ENCODE measurements at regions not wholly inside any gene's neighbourhood (a gene's known extent, or its start where the extent isn't known, plus 50 kb on each side); places are given as distances from the start of the nearest gene placed in this dataset.
"Not testable (repeated sequence)": the region's sequence is repeated elsewhere in the genome, so short reads cannot be mapped to it uniquely, and the experiment has no call there.

DNA sequence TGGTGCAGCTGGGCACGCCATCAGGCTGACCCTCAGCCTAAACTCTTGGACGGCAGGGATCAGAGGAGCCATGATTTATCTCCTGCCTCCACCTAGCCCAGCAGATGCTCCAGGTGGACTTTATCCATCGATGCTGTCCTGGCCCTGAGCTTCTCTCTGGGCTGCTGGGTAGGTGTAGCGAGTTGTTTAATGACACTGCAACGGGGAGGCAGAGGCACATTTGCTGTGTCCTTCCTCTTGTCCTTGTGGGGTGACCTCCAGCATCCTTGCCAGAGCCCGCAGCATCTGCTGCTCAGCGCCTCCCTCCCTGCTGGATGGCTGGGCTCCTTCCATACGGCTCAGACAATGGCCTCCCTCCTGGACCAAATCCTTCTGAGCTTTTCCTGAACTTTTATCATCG, 103.1 kb upstream of the IRX4 start:
- in situ Hi-C loops (cut with MboI; ENCODE audit: low sequenced_read_pairs), result no loop called here

DNA sequence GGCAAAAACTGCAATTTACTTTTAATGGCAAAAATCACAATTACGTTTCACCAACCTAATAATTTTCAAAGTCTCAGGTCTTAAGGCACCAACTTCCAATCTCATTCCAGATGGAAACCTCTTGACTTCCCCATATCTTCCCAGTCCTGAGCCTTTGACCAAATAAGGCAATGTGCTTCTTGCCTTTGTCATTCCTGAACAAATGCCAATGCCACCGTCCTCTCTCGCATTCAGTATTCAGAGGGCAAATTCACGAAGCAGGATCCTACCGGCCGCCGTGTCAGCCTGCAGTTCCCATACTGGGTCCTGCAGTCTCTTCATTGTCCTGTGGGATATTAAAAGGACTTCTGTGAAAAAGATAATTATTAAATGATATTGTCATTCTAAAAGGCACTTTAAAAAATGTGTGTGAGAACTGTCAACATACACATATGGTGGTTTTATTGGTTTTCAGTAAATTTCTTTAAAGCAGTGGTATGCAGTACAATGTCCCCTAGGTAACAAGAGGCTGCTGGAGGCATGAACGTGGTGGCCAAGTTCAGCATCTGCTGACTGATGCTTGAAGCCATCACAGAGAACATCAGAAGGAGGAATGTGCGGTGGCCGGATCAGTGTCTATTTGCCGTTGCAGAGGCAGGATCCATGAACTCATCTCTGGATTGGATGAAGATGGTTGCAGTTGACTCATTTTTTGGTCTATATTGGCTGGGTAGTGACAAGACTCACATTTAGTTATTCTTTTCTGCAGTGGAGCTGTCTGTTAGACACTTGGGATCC, 101.4 kb upstream of the IRX4 start:
- in situ Hi-C loops (cut with MboI; ENCODE audit: low sequenced_read_pairs), result no loop called here

DNA sequence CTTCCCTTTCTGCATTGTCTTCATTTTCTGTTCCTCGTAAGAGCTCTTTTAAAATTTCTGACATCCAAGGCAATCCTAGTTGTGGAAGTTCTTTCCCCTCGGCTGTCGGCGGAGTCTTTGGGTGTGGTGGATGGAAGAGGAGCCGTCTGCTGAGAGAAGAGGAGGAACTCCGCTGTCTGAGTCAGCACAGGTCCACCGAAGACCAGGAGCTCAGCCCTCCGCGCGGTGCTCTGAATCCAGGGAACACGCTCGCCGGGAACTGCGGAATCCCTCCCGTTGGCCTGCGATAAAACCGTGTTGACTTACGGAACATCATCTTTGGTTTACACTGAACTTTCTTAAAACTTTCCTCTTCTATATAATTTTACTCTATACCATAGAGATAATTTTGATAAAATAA, 100.7 kb upstream of the IRX4 start:
- in situ Hi-C loops (cut with MboI; ENCODE audit: low sequenced_read_pairs), result no loop called here

DNA sequence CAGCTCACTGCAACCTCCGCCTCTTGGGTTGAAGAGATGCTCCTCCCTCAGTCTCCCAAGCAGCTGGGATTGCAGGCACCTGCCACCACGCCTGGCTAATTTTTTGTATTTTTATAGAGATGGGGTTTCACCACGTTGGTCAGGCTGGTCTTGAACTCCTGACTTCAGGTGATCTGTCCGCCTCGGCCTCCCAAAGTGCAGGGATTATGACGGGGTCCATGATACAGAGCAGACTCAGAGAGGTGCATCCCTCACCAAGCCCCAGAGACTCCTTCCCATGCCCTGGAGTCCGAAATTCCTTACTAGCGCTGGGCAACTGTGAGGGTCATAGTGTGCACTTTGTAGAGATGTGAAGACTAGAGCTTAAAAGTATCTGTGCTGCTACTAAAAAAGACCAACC, 99.8 kb upstream of the IRX4 start:
- in situ Hi-C loops (cut with MboI; ENCODE audit: low sequenced_read_pairs), result not testable (repeated sequence)

DNA sequence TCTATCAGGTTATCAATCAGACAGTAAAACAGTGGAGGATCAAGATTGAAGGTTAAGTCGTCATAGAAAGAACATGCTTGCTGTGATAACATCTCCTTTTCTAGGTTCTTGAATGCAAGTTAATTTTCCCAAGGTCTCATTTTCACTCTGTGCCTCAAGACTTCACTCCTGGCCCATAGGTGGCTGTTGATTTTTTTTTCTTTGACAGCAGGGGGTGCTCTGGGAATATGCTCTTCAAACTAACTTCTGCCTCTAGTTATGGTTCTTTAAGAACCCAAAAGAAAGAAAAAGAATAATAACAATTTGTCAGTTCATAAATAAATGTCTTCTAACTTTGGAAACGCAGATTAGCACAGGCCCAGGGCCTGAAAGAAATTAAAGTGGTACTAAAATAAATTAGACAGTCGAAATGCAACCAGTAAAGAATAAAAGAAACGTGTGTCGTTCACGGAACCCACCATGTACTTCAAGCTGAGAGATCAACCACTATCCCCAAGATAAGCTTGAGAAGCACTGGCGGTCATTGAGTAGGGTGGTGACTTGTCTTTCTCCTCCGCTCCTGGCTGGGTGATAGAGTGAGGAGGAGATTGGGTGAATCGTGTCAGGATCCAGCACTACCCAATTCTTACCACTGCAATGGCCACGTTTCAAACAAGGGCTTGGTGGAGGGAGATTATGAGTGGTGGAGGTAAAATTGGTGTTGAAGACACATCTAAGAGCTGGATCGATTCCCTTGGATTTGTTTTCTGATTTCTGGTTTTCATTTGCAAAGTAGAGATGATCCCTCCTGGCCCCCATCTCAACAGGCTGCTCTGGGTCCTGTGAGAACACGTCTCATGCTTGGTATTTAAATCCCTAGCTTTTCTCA, 93.4 kb upstream of the IRX4 start:
- in situ Hi-C loops (cut with MboI; ENCODE audit: low sequenced_read_pairs), result no loop called here

DNA sequence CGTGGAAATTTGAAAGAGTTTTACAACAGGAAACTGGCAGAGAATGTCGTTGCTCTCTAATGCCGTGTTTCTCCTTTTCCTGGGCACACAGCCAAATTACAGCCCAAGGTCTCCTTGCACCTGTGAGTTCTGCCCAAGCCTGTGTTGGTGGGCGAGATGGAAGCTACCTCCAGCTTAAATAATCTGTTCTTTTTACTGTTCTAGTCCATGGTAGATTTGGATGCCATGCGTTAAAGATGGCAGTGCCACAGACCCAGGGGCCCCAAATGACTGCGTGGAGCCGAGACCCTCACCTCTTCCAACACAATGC, 92.6 kb upstream of the IRX4 start:
- in situ Hi-C loops (cut with MboI; ENCODE audit: low sequenced_read_pairs), result no loop called here

DNA sequence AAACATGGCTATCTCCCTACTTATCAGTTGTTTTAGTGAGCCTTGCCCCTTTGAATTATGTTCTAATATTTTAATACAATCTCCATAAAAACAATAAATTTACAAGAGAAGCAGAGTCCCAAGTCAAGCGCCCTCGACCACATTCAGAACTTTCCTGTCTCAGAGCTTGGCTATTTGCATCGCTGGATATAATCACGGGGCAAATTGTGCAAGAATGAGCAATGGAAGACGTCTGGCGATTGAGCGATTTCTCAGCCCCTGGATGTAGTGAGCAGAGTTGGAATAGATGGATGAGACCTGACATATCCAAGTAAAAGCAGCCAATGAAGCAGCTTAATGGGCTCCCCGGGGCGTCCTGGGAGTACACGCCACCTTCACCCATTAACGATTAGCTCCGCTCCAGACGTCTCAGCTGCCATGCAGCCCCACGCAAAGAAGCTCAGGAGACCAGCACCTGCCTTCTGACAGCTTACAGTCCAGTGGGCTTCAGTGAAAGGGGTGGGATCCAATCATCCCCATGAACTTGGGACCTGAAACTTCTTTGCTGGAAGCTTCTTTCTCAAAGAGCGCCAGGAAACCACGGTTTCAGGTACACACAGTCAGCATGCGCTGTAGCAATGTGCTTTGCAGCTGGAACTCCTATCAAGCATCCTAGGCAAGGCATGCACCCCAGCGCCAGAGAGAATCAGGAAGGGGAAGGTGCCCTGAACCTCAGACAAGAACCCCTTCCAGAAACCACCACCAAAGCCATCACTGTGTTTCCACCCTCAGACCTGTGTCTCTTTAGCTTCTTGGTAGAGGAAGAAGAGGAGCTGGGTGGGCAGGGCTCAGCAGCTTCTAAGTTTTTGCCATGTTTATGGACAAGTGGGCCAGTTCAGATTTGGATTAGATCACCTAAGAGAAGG, 92.0 kb upstream of the IRX4 start:
- in situ Hi-C loops (cut with MboI; ENCODE audit: low sequenced_read_pairs), result no loop called here

DNA sequence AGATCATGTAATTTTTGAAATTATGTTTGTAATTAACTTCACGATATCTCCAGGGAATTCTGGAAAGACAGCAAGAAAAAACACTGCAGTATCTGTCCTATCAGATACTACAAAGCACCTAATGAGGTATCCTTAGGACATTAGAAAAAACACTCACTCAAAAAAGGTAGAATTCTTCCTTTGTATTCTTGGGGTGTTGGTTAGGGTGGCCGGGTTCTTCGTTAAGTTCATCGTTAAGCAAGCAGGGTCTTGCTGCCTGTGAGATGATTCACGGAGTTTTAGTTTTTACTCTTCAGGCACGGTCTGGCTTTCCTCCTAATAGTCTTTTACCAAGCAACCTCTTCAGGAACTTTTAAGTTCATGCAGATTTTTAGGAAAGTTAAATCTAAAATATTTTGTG, 91.4 kb upstream of the IRX4 start:
- in situ Hi-C loops (cut with MboI; ENCODE audit: low sequenced_read_pairs), result no loop called here

DNA sequence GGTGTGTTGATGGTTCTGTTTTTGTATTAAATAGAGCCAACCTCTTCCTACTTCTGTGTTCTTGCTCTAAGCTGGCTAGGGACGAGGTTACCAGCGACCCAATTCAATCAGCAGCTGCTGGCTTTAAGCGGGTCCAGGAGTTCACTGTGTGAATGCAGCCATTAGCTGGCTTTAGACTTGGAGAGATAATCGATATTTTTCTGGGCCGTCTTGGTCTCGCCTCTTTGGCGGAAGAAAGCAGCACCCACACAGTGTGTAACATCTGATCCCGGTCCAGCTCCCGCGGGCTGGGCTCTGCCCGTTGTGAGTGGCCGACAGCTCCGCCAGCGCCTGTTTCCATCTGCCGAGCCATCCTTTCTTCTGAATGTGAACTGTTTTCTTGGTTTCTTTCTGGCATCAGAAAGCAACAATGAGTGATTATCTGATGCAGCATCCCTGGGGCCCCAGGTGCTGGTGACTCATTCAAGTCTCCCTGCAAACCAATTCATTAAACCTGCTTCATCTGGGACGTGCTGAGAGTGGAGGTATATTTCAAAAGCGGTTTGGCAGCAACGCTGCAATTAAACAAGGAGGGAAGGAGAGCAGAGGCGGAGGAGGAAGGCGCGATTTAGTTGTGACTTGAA, 90.8 kb upstream of the IRX4 start:
- in situ Hi-C loops (cut with MboI; ENCODE audit: low sequenced_read_pairs), result no loop called here

DNA sequence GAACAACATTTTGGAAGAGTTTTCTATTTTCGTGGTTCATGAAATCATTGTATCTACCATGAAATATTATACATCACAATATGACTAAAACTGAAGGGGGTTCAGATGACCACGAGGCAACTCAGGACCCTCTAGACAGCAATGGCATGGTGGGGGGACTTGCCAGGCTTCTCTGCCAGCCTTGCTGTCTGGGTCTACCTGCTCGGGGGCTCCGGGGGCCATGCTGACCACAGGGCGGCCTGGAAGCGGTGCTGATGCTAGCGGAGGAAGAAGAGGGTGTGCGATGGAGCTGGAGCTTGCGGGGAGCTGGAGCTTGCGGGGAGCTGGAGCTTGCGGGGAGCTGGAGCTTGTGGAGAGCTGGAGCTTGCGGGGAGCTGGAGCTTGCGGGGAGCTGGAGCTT, 89.2 kb upstream of the IRX4 start:
- in situ Hi-C loops (cut with MboI; ENCODE audit: low sequenced_read_pairs), result no loop called here

DNA sequence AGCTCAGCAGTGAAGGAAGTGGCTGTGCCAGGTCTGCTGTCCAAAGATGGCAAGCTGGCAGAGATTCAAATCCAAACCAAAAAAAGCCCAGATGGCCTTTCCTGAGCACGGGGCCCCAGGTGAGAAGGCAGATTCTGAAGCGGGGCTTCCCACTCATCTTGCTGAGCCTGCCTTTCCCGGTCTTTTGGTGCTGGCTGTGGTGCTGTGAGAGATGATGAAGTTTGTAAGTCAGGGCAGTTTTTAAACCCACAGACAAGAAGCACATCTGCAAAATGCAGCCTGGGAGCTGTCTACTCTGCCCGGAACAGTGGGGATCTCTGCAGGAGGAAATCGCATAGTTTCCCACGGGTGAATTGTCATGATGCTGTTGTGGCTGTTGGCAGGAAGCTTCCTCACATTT, 85.0 kb upstream of the IRX4 start:
- in situ Hi-C loops (cut with MboI; ENCODE audit: low sequenced_read_pairs), result no loop called here

DNA sequence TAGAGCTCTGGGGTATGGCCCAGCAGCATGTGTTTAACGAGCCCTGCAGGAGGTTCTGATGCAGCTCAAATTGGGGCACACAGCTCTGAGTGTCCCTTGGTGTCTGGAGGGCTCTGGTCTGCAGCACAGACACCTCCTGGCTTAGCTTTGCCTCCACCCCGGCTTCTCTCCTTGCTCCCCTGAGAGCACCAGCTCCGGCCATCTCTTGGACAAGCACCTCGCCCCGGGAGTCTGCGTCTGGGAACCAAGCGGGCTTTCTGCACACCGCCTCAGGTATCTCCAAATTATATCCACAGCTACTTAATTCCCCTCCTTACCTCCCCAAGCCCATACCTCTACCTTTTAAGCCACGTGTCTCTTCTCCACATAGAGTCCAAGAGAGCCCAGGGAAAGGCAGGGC, 83.7 kb upstream of the IRX4 start:
- in situ Hi-C loops (cut with MboI; ENCODE audit: low sequenced_read_pairs), result no loop called here

DNA sequence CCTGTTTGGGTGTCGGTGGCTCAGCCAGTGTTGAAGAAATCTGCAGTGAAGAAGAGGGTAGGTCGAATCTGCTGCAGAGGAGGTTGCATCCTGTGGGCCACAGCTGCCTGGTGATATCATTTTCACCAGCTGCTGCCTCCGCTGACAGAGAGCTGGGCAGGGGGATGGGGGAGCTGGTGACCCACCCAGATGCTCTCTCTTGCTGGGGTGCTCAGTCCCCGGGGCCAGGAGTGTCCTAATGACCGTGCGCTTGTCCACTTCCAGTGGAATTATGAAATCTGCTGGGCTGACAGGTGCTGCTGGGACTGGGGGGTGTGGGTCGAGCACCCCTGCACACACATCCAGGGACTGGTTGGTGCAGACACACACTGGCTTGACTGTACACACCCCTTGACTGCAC, 83.2 kb upstream of the IRX4 start:
- in situ Hi-C loops (cut with MboI; ENCODE audit: low sequenced_read_pairs), result no loop called here

DNA sequence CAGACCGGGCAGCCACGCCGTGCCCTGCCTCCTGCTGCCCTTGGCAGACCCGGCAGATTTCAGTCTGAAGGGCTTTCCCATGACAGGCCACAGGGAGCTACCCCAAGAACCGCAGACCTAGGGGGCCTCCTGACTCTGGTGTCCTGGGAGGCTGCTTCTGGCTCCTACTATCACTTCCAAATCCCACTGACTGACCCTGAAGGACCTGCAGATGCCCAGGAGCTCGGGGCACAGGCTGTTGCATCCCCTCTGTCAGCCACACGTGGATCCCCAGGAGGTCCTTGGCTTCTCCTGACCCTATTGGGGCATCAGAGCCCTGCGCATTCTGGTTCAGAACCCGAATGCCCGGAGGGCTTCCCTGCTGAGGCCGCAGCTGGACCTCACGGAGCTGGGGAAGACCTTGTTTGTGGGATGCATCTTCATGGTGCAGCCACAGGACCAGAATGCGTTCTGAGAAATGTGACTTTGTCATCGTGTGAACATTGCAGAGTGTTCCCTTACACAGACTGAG, 81.3 kb upstream of the IRX4 start:
- in situ Hi-C loops (cut with MboI; ENCODE audit: low sequenced_read_pairs), result no loop called here

DNA sequence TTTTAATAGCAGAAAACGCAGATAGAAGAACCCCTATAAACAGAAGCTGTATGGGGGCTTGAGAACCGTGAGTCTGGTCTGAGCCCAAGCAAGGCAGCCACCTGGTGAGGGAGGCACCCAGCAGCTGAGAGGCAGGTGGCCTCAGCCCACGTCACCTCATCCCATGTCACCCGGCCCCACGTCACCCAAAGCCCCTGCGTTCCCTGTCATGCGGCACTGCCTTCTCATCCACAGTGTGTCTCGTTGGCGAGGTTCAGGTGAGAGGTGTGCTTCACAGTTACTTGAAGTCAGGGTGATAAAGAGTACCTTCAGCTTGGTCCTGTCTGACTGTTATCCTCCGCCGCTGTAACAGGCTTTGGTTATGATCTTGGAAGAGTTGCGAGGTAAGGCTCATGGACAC, 80.6 kb upstream of the IRX4 start:
- in situ Hi-C loops (cut with MboI; ENCODE audit: low sequenced_read_pairs), result no loop called here

DNA sequence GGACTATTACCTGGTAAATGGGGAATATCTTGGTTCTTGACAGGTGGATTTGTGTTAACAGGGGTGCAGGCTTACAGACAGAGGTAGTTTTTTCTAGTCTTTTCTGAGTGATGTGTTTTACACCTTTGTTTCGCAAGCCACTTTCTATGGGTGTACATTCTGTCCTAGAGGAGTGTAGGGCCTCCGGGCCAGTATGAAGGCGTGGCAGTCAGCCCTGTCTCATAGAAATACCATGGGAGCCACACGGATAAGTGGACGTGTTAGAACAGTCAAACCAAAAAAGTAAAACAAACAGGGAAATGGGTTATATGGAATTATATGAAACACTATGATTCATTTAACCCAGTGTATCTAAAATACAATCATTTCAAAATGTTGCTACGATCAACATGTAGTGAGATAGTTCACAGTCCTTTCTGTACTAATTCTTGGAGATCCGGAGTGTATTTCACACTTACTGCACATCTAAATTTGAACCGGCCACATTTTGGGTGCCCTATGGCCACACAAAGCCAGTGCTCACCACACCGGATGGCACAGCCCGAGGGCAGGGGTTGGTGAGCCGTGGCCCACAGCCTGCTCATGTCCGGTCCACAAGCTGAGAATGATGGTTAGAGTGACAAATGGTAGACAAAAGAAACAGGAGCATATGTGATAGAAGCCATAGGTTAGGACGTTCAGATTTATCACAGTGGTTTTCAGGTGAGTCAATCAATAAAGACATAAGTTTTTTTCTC, 80.1 kb upstream of the IRX4 start:
- in situ Hi-C loops (cut with MboI; ENCODE audit: low sequenced_read_pairs), result no loop called here

DNA sequence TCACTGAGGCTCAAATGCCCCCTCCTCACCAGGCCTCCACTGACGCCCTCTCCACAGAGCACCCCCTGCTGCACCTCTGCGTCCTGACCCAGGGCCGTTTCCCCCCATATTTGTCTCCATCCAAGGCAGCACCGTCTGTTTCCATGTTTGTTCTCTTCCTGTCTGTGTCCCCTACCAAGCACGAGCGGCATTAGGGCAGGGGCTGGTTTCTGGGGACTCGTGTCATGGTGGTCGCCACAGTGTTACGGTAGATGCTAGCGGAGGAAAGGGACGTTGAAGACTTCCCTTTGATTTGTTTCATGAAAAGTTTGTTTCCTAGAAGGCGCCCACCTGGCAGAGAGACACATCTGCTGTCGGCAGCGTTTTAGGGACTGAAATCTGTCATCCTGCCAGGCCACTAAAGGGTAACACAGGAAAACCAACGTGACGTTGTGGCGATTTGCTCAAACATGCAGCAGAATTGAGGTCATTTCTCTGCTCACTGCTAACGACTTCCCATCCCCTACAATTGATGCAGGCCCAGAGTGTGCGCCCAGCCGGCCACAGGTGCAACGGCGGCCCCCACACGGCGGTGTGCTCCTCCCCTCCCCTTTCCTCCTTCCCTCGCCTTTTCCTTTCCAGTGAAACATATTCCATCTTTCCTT, 79.3 kb upstream of the IRX4 start:
- in situ Hi-C loops (cut with MboI; ENCODE audit: low sequenced_read_pairs), result no loop called here

DNA sequence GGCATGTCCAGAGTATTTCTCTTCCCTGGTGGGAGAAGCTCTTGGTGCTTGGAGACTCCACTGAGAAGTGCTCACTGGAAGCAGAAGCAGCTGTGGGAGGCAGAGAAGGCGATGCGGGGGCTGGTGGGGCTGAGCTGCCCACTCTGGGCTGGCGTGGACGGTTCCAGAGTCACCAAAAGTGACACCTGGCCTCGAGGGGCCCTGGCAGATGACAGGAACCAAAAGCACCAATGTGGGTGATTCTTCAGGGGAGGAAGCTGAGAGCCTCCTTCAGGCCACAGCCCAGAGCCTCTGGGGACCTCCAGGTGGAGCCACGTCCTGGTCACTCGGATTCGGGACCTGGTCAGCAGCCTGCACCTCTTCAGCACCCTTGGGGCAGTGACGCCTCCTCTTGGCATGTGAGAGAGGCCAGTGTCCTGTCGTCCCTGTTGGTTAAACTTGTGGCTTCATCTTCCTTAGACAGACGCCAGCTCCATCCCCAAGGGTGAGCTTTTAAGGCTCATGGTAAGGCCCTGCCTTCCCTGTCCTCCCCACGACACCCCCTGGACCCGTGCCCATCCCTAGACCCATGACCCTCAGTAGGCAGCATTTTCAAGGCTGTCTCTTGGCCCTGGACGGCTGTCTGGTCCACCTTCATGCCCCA, 78.7 kb upstream of the IRX4 start:
- in situ Hi-C loops (cut with MboI; ENCODE audit: low sequenced_read_pairs), result no loop called here

DNA sequence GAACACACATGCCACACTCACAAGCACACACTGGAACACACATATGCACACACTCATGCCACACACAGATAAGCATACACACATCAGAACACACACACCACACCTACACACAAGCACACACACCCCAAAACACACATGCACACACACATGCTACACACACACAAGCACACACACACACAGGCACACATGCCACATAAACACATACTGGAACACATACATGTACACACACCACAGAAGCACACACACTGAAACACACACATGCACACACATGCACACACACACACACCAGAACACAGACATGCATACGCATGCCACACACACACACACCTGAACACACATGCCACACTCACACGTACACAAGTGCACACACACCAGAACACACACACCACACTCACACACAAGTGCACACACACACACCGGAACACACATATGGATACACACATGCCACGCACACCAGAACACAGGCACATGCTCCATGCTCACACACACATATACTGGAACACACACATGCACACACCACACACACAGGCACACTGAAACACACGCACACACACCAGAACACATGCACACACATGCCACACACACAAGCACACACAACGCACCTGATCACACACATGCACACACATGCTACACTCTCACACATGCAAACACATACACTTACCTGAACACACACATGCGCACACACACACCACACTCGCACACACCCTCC, 78.0 kb upstream of the IRX4 start:
- in situ Hi-C loops (cut with MboI; ENCODE audit: low sequenced_read_pairs), result no loop called here

Data from HL-60/S4 (cell line).